T-cell (primary cell): ENCODE measurements at regions not wholly inside any gene's neighbourhood (a gene's known extent, or its start where the extent isn't known, plus 50 kb on each side); places are given as distances from the start of the nearest gene placed in this dataset.

Experiments
- ATAC-seq, 4 experiments: fragments of 200-7000 bp in 3 of 4; fragments of 150-1000 bp in 1 of 4; cut with Tn5 transposase; replicated peaks in 1 of 4; 1 replicate in 3 of 4; 2 replicates in 1 of 4; pipeline ENCODE4 v1.10.0; 2021; ENCODE audit warnings: moderate library complexity in 3 of 4, mild to moderate bottlenecking in 2 of 4, moderate number of reproducible peaks in 1 of 4
- CTCF ChIA-PET, 2 donors: fragments of 300-600 bp; sonication (Branson Sonifier 250); formaldehyde crosslinking; loops; one replicate each; lab custom pipeline; 2022; ENCODE audit warnings: antibody characterized with exemption in 2 of 2; lab: Charles Lee
- POLR2A ChIA-PET, 2 donors: fragments of 300-600 bp; sonication (Branson Sonifier 250); formaldehyde crosslinking; loops; one replicate each; lab custom pipeline; 2022; ENCODE audit warnings: antibody characterized with exemption in 2 of 2; lab: Charles Lee
- DNase-seq, 35 experiments: peaks; one replicate each; pipeline versions ENCODE4 v3.0.0 to v3.0.0-alpha.2; 2013 to 2023
- H3K27ac ChIP-seq: one replicate; pipeline ENCODE4 v1.5.1; 2013; ENCODE audit warnings: low read length
- H3K27me3 ChIP-seq, 2 experiments: replicated peaks in 1 of 2; 1 replicate in 1 of 2; 2 replicates in 1 of 2; pipeline versions ENCODE4 v1.6.1 to v1.7.0; 2013; ENCODE audit warnings: low read length in 1 of 2, mixed read lengths in 1 of 2; ENCODE audit not compliant: control insufficient read depth in 2 of 2, insufficient read depth in 2 of 2; ENCODE audit errors: extremely low read depth in 1 of 2
- H3K36me3 ChIP-seq, 2 donors: 1 replicate in 1 of 2; 2 replicates in 1 of 2; pipeline versions ENCODE4 v1.6.1 to v1.7.0; 2013; ENCODE audit warnings: low read length in 1 of 2; ENCODE audit not compliant: control insufficient read depth in 2 of 2, insufficient read depth in 1 of 2; ENCODE audit errors: extremely low read depth in 1 of 2
- H3K4me1 ChIP-seq, 2 experiments: 1 replicate in 1 of 2; 2 replicates in 1 of 2; pipeline versions ENCODE4 v1.6.1 to v1.7.0; 2013; ENCODE audit warnings: low read length in 2 of 2, mixed read lengths in 1 of 2; ENCODE audit not compliant: insufficient read depth in 2 of 2, control insufficient read depth in 1 of 2; ENCODE audit errors: extremely low read depth in 1 of 2
- H3K4me3 ChIP-seq, 2 donors: 1 replicate in 1 of 2; 2 replicates in 1 of 2; pipeline versions ENCODE4 v1.5.1 to v1.7.0; 2013; ENCODE audit warnings: mild to moderate bottlenecking in 2 of 2, low read length in 1 of 2, moderate library complexity in 1 of 2; ENCODE audit not compliant: control insufficient read depth in 1 of 2; ENCODE audit errors: extremely low read depth in 1 of 2
- H3K9me3 ChIP-seq: 2 replicates; pipeline ENCODE4 v1.7.0; 2013
- H3K27ac Mint-ChIP-seq, 2 donors: one replicate each; pipeline ENCODE4 v1.8.0; 2020 to 2021; ENCODE audit warnings: mild to moderate bottlenecking in 2 of 2, mixed read lengths in 2 of 2
- H3K27me3 Mint-ChIP-seq, 2 donors: one replicate each; pipeline ENCODE4 v1.8.0; 2021 to 2022; ENCODE audit warnings: mixed read lengths in 2 of 2
- H3K36me3 Mint-ChIP-seq: one replicate; pipeline ENCODE4 v1.8.0; 2021; ENCODE audit warnings: mixed read lengths
- H3K4me1 Mint-ChIP-seq, 3 donors: one replicate each; pipeline ENCODE4 v1.8.0; 2020 to 2022; ENCODE audit warnings: mixed read lengths in 3 of 3, mild to moderate bottlenecking in 1 of 3
- H3K4me3 Mint-ChIP-seq, 3 donors: one replicate each; pipeline ENCODE4 v1.8.0; 2020 to 2022; ENCODE audit warnings: mild to moderate bottlenecking in 3 of 3, mixed read lengths in 3 of 3, moderate library complexity in 3 of 3
- H3K9me3 Mint-ChIP-seq, 3 donors: one replicate each; pipeline ENCODE4 v1.8.0; 2020 to 2022; ENCODE audit warnings: mixed read lengths in 3 of 3
- WGBS: methylation state at CpG from one replicate; pipeline ENCODE4 v1.1.5; 2013; ENCODE audit warnings: missing lambda C conversion rate; ENCODE audit not compliant: insufficient coverage; 5-methylcytosine and 5-hydroxymethylcytosine counted together

DNA sequence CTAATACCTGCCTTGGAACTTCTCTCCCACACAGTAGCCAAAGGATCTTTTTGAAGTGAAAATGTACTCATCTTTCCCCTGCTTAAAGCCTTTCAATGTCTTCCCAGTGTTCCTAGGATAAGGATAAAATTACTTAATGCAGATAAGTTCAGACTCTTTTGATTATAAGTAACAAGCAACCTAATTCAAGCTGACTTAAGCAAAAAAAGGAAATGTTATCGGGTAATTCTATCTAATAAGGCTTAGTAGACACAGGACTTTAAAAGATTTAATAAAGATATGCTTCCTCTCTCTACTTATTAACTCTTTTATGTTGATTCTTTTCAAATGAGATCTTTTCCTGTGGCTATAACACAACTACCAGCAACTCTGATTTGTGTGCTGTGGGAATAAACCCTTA lies 284.2 kb downstream of the OXSM start:
- Mint-ChIP-seq H3K4me1 (no peaks in the 10 kb centered on the region), H3K36me3 (no peaks in the 10 kb centered on the region), H3K4me3 (no peak overlapping the region), H3K27ac (no peak overlapping the region), H3K27me3 (no peaks in the 10 kb centered on the region), H3K9me3 (no peaks in the 10 kb centered on the region)
- no peak overlapping the region for H3K4me3 ChIP-seq
- no peaks in the 10 kb centered on the region for H3K4me1 ChIP-seq
- H3K27ac ChIP-seq: no peak overlapping the region
- H3K36me3 ChIP-seq: no peaks in the 10 kb centered on the region
- ChIA-PET POLR2A (no interaction called here), CTCF (no interaction called here)
- H3K27me3 ChIP-seq: no peaks in the 10 kb centered on the region
- DNase-seq (no peak), ATAC-seq (no peak)
- H3K9me3 ChIP-seq: no peaks in the 10 kb centered on the region
- no CpG with 5 or more reads among the region's 1 CpG for WGBS

DNA sequence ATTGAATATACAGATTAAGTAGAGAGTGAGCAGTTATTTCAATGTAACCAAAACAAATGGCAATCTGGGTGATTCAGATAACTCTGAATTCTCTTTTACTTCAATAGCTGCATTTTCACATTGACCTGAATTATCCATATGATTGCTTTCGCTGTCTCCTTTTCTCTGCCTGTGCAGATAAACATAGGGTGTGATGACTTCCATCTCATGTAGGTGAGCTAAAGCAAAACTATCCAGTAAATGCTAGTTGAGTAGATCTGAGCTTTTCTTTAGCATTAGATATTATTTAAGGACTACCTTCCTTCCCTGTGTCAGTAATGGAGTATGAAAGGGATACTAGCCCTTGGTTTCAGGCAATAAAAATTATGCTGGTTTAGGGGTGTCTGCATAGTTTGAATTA lies 288.6 kb downstream of the OXSM start:
- Mint-ChIP-seq H3K27ac (no peak overlapping the region), H3K4me3 (no peak overlapping the region), H3K36me3 (no peaks in the 10 kb centered on the region), H3K9me3 (no peaks in the 10 kb centered on the region), H3K4me1 (no peaks in the 10 kb centered on the region), H3K27me3 (no peaks in the 10 kb centered on the region)
- no peak overlapping the region for H3K27ac ChIP-seq
- H3K4me1 ChIP-seq: no peaks in the 10 kb centered on the region
- no peak for ATAC-seq
- no peaks in the 10 kb centered on the region for H3K9me3 ChIP-seq
- WGBS: no CpG with 5 or more reads among the region's 1 CpG
- no peak for DNase-seq
- POLR2A ChIA-PET: interaction anchor here in 1 of 2 donors (0.6 kb wide), 1 partner anchor 457 kb away, joined by 4 read pairs; no protein-coding TSS in a partner anchor
- H3K27me3 ChIP-seq: no peaks in the 10 kb centered on the region
- CTCF ChIA-PET: no interaction called here
- H3K36me3 ChIP-seq: no peaks in the 10 kb centered on the region
- no peak overlapping the region for H3K4me3 ChIP-seq

- ATAC-seq: no peak
These were observed 291.3 kb downstream of the OXSM start for GRCh38 chr3:26081166-26081565.

GRCh38 chr3:26081806-26082205 lies 291.9 kb downstream of the OXSM start:
- no peak overlapping the region for H3K4me3 ChIP-seq
- CTCF ChIA-PET: no interaction called here
- H3K36me3 ChIP-seq: no peaks in the 10 kb centered on the region
- H3K4me1 Mint-ChIP-seq: no peaks in the 10 kb centered on the region
- H3K36me3 Mint-ChIP-seq: no peaks in the 10 kb centered on the region
- POLR2A ChIA-PET: interaction anchor here in 1 of 2 donors (0.6 kb wide), 1 partner anchor 21 kb away, joined by 4 read pairs; no protein-coding TSS in a partner anchor
- H3K27me3 ChIP-seq: no peaks in the 10 kb centered on the region
- no peak overlapping the region for H3K27ac ChIP-seq
- DNase-seq (no peak), ATAC-seq (no peak)
- no peak overlapping the region for H3K4me3 Mint-ChIP-seq
- H3K27me3 Mint-ChIP-seq: no peaks in the 10 kb centered on the region
- H3K4me1 ChIP-seq: no peaks in the 10 kb centered on the region
- H3K9me3 Mint-ChIP-seq: peaks cover 0 to 7% (median 7%) of the 10 kb centered on the region in 3 donors
- no CpG with 5 or more reads among the region's 1 CpG for WGBS
- no peak overlapping the region for H3K27ac Mint-ChIP-seq
- no peaks in the 10 kb centered on the region for H3K9me3 ChIP-seq

More at GRCh38 chr3:26081166-26081565, 291.3 kb downstream of the OXSM start:
- 100% methylated on average over 1 of the region's 1 CpG for WGBS
- Mint-ChIP-seq H3K36me3 (no peaks in the 10 kb centered on the region), H3K27ac (no peak overlapping the region), H3K9me3 (peaks cover 0 to 7% (median under 1%) of the 10 kb centered on the region in 3 donors), H3K4me1 (no peaks in the 10 kb centered on the region), H3K27me3 (no peaks in the 10 kb centered on the region), H3K4me3 (no peak overlapping the region)
- H3K9me3 ChIP-seq: no peaks in the 10 kb centered on the region
- no peak for DNase-seq
- no peak overlapping the region for H3K27ac ChIP-seq
- no peaks in the 10 kb centered on the region for H3K36me3 ChIP-seq
- ChIA-PET POLR2A (no interaction called here), CTCF (no interaction called here)
- H3K4me1 ChIP-seq: no peaks in the 10 kb centered on the region
- H3K27me3 ChIP-seq: no peaks in the 10 kb centered on the region
- H3K4me3 ChIP-seq: no peak overlapping the region

DNA sequence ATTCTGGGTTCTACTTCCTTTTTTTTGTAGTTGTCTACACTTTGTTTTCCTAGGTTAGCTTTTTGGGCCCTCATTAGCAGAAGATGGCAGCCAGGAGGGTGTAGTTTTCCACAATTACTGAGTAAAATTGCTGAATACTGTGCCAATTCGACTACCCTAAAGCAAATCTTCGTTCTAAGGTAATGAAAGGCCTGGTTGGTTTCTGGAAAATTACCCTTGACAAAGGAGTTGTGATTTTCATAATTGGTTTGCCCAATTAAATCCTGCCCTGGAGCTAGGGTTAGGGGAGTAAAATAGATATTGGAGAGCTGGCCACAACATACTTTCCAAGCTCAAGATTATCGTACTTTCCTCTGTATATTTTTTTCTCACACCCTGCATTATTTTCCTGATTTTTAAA lies 293.0 kb downstream of the OXSM start:
- Histone ChIP-seq H3K36me3 (no peaks in the 10 kb centered on the region), H3K4me3 (no peak overlapping the region), H3K4me1 (no peaks in the 10 kb centered on the region), H3K27ac (no peak overlapping the region), H3K27me3 (no peaks in the 10 kb centered on the region), H3K9me3 (no peaks in the 10 kb centered on the region)
- ChIA-PET CTCF (no interaction called here), POLR2A (no interaction called here)
- no CpG with 5 or more reads among the region's 3 CpGs for WGBS
- Mint-ChIP-seq H3K4me1 (no peaks in the 10 kb centered on the region), H3K9me3 (peaks cover under 1 to 11% (median 8%) of the 10 kb centered on the region in 3 donors), H3K36me3 (no peaks in the 10 kb centered on the region), H3K27ac (no peak overlapping the region), H3K4me3 (no peak overlapping the region), H3K27me3 (no peaks in the 10 kb centered on the region)
- no peak for ATAC-seq
- no peak for DNase-seq

GRCh38 chr3:26084629-26085028 lies 294.7 kb downstream of the OXSM start:
- Histone ChIP-seq H3K27me3 (no peaks in the 10 kb centered on the region), H3K4me1 (no peaks in the 10 kb centered on the region), H3K9me3 (no peaks in the 10 kb centered on the region), H3K27ac (no peak overlapping the region), H3K4me3 (no peak overlapping the region), H3K36me3 (no peaks in the 10 kb centered on the region)
- Mint-ChIP-seq H3K4me1 (no peaks in the 10 kb centered on the region), H3K9me3 (peaks cover 11 to 24% (median 19%) of the 10 kb centered on the region in 3 donors), H3K27ac (no peak overlapping the region), H3K27me3 (no peaks in the 10 kb centered on the region), H3K4me3 (no peak overlapping the region), H3K36me3 (no peaks in the 10 kb centered on the region)
- no peak for ATAC-seq
- no CpG with 5 or more reads among the region's 2 CpGs for WGBS
- CTCF ChIA-PET: no interaction called here
- POLR2A ChIA-PET: no interaction called here
- DNase-seq: no peak

DNA sequence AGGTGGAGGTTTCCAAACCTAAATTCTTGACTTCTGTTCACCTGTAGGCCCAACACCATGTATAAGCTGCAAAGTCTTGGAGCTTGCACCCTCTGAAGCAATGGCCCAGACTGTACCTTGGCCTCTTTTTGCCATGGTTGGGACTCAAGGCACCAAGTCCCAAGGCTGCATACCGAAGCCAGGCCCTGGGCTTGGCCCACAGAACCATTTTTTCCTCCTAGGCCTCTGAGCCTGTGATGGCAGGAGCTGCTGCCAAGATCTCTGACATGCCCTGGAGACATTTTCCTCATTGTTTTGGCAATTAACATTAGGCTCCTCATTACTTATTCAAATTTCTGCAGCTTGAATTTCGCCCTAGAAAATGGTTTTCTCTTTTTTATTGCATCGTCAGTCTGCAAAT lies 297.9 kb downstream of the OXSM start:
- ChIA-PET CTCF (no interaction called here), POLR2A (no interaction called here)
- Histone ChIP-seq H3K36me3 (no peaks in the 10 kb centered on the region), H3K27me3 (no peaks in the 10 kb centered on the region), H3K9me3 (no peaks in the 10 kb centered on the region), H3K27ac (no peak overlapping the region), H3K4me1 (no peaks in the 10 kb centered on the region), H3K4me3 (no peak overlapping the region)
- Mint-ChIP-seq H3K36me3 (no peaks in the 10 kb centered on the region), H3K27ac (no peak overlapping the region), H3K4me3 (no peak overlapping the region), H3K27me3 (no peaks in the 10 kb centered on the region), H3K9me3 (peaks cover 11 to 24% (median 23%) of the 10 kb centered on the region in 3 donors), H3K4me1 (no peaks in the 10 kb centered on the region)
- ATAC-seq: no peak
- 42% methylated on average over 3 of the region's 3 CpGs for WGBS
- DNase-seq: no peak
